ENCODE measurements at regions not wholly inside any gene's neighbourhood (a gene's known extent, or its start where the extent isn't known, plus 50 kb on each side); places are given as distances from the start of the nearest gene placed in this dataset.

- Histone ChIP-seq H3K36me3 (no peaks in the 10 kb centered on the region), H3K9me3 (no peaks in the 10 kb centered on the region), H3K27me3 (no peaks in the 10 kb centered on the region), H3K4me3 (no peak overlapping the region), H3K4me1 (peaks cover 0 to 9% (median 3%) of the 10 kb centered on the region in 4 donors), H3K27ac (no peak overlapping the region)
- intact Hi-C loops (cut with DNase I; ENCODE audit: low total_unique reads), result no loop called here
- DNase-seq, result no peak
- no peak for TF ChIP-seq POLR2AphosphoS5 (IDR thresholded peaks at IDR 0.05)
- no peak for TF ChIP-seq EP300 (IDR thresholded peaks at IDR 0.05)
- no peak for TF ChIP-seq POLR2A (IDR thresholded peaks at IDR 0.05)
- TF ChIP-seq CTCF (IDR thresholded peaks at IDR 0.05), result no peak
- 64 to 78% (median 66%) methylated on average over 7 of the region's 7 CpGs for WGBS, 5 donors
Measured at GRCh38 chr18:59048378-59048777, 91.3 kb upstream of the SEC11C start.

GRCh38 chr18:59049721-59050660, 89.7 kb upstream of the SEC11C start:
- Histone ChIP-seq H3K27ac (no peak overlapping the region), H3K4me3 (no peak overlapping the region), H3K27me3 (no peaks in the 10 kb centered on the region), H3K9me3 (no peaks in the 10 kb centered on the region), H3K36me3 (no peaks in the 10 kb centered on the region), H3K4me1 (peaks cover 0 to 18% (median 7%) of the 10 kb centered on the region in 4 donors)
- DNase-seq, result peak in 1 of 2 donors; percentile 26
- intact Hi-C loops (cut with DNase I; ENCODE audit: low total_unique reads), result no loop called here
- WGBS, 5 donors, result 73 to 87% (median 81%) methylated on average over 14 of the region's 14 CpGs
- TF ChIP-seq POLR2A (IDR thresholded peaks at IDR 0.05), result no peak
- no peak for TF ChIP-seq EP300 (IDR thresholded peaks at IDR 0.05)
- no peak for TF ChIP-seq CTCF (IDR thresholded peaks at IDR 0.05)
- no peak for TF ChIP-seq POLR2AphosphoS5 (IDR thresholded peaks at IDR 0.05)

- intact Hi-C loops (cut with DNase I; ENCODE audit: low total_unique reads), result no loop called here
- H3K27ac ChIP-seq, result no peak overlapping the region
Measured at GRCh38 chr18:59050661-59051057, 89.0 kb upstream of the SEC11C start.

More at GRCh38 chr18:59050661-59051057, 89.0 kb upstream of the SEC11C start:
- TF ChIP-seq EP300 (IDR thresholded peaks at IDR 0.05), result no peak
- no peak for TF ChIP-seq CTCF (IDR thresholded peaks at IDR 0.05)
- no peak for TF ChIP-seq POLR2AphosphoS5 (IDR thresholded peaks at IDR 0.05)
- no peak for TF ChIP-seq POLR2A (IDR thresholded peaks at IDR 0.05)
- DNase-seq, result no peak
- H3K9me3 ChIP-seq, result no peaks in the 10 kb centered on the region
- H3K4me3 ChIP-seq, result no peak overlapping the region
- H3K4me1 ChIP-seq, result peaks cover 0 to 21% (median 7%) of the 10 kb centered on the region in 4 donors
- no peaks in the 10 kb centered on the region for H3K36me3 ChIP-seq
- 79 to 100% (median 87%) methylated on average over 3 of the region's 3 CpGs for WGBS, 5 donors
- no peaks in the 10 kb centered on the region for H3K27me3 ChIP-seq

All from stomach (tissue), 8 donors.